T1000 (cell line): ENCODE measurements at regions not wholly inside any gene's neighbourhood (a gene's known extent, or its start where the extent isn't known, plus 50 kb on each side); places are given as distances from the start of the nearest gene placed in this dataset.
A peak's percentile ranks its signal among the peaks of the same experiment; 100 is the strongest.
"Not testable (repeated sequence)": the region's sequence is repeated elsewhere in the genome, so short reads cannot be mapped to it uniquely, and the experiment has no call there.

Source experiments
- DNase-seq: peaks from one replicate; lab custom pipeline; 2025; ENCODE audit warnings: mixed read lengths; lab: John Stamatoyannopoulos, UW

- DNase-seq: not testable (repeated sequence)
Measured at GRCh38 chr6:27826612-27826985, 85.6 kb downstream of the OR2B2 start.

- not testable (repeated sequence) for DNase-seq
Measured at GRCh38 chr6:27825848-27826611, 86.2 kb downstream of the OR2B2 start.

DNA sequence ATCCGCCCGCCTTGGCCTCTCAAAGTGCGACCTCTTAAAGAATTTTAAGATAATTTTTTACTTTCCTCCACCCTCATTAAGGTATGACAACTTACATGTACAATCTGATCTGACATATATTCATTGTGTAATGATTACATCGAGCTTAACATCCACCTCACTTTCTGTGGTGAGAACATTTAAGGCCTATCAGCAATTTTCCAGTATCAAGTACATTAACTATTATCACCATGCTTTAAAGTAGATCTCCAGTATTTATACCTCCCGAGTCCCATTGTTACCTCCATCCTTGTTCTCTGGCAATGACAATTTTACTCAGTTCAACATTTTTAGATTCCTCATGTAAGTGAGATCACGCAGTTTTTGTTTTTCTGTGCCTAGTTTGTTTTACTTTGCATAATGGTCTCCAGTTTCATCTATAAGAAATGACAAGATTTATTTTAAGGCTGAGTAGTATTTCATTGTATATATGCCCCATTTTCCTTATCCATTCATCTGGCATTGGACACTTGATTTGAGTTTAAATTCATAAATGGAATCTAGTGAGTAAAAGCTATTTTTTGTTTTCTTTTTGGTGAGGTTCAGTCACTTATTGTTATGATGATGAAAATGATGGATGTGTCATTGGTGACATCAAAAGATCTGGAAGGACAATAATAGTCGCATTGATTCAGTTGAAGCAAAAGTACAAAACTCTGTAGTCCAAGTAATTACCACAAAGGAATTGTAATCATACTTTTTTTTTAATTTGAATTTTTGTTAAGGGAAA is 87.0 kb downstream of the OR2B2 start:
- no peak for DNase-seq

DNA sequence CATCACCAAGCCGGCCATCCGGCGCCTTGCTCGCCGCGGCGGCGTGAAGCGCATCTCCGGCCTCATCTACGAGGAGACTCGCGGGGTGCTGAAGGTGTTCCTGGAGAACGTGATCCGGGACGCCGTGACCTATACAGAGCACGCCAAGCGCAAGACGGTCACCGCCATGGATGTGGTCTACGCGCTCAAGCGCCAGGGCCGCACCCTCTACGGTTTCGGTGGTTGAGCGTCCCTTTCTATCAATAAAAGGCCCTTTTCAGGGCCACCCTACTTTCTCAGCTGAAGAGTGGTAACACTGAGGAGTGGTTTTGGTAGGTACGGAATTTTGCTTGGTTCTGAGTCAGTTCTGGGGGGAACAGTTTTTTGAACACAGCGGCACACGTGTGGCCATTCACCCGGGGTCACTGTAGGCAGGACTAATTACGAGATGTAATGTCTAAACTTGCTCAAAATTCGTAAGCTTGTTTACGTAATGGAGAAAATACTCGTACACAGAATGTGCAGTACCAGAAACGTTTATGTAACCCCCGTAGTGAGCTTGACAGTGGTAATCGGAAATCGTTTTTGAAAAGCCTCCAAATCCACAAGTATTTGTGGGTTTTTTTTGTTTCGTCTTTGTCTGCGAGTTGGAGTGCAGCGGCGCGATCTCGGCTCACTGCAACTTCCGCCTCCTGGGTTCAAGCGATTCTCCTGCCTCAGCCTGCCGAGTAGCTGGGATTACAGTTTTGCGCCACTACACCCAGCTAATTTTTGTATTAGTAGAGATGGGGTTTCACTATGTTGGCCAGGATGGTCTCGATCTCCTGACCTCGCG is 87.8 kb downstream of the OR2B2 start:
- not testable (repeated sequence) for DNase-seq

DNA sequence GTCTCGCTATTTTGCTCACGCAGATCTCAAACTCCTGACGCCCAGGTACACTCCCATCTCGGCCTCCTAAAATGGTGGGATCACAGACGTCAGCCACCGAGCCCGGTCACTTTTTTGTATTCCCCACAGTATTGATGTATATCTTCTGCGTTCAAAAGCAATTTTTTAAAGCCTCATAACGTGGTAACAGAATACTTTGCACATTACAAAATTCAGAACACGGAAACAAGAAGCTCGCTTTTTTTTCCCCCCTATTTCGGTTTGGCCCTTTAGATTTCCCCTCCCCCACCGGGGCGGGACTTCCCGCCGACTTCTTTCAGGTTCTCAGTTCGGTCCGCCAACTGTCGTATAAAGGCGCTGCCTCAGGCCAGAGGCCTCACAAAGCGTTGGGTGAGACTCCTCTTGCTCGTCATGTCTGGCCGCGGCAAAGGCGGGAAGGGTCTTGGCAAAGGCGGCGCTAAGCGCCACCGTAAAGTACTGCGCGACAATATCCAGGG is 88.4 kb downstream of the OR2B2 start:
- DNase-seq: not testable (repeated sequence)

- DNase-seq: no peak
Measured at GRCh38 chr6:27816906-27817305, 95.3 kb downstream of the OR2B2 start.

DNA sequence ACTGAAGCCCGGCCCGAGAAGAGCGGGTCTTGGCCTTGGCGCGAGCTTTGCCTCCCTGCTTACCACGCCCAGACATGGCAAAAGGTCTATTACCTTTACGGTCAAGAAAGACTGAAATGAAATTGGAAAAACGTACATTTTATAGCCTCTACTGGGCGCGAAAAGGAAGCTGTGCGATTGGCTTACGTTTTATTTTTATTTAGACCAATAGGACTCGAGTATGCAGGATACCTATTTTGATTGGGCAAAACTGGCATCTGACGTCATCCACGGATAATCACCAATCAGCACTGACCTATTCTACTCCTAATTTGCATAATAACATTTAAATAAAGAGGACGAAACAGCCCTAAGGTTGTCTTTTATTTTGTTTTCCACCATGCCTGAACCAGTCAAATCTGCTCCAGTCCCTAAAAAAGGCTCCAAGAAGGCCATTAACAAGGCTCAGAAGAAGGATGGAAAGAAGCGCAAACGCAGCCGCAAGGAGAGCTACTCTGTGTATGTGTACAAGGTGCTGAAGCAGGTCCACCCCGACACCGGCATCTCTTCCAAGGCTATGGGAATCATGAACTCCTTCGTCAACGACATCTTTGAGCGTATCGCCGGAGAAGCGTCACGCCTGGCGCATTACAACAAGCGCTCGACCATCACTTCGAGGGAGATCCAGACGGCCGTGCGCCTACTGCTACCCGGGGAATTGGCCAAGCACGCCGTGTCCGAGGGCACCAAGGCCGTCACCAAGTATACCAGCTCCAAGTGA is 97.4 kb downstream of the OR2B2 start:
- peak; percentile 55 for DNase-seq

- DNase-seq: not testable (repeated sequence)
Measured at GRCh38 chr6:27814415-27814664, 97.9 kb downstream of the OR2B2 start.

- no peak for DNase-seq
Measured at GRCh38 chr6:27812805-27813492, 99.2 kb downstream of the OR2B2 start.

DNA sequence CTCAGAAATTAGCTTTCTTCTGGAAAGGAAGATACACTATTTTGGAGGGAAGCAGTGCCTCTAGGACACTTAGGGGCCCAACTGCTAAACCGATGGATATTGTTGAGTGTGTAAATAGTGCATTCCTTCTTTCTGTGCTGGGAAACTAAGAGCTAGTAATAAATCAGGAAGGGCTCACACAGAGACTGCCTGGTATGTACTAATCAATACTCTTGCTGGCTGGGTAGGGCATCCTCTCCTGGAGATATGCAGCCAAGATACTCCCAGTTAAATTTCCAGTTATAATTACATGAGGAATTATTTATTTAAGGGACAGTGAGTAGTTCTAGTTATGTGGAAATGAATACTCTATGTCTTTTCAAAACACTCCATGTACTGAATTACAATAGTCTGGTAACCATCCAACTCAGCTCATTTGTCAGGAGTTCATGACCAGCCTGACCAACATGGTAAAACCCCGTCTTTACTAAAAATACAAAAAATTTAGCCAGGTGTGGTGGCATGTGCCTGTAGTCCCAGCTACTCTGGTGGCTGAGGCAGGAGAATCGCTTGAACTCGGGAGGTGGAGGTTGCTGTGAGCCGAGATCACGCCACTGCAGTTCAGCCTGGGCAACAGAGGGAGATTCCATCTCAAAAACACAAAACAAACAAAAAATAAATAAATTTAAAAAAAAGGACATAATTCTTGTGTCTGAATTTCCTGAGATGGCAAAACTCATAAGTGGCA is 100.0 kb downstream of the OR2B2 start:
- no peak for DNase-seq

GRCh38 chr6:27811451-27811772 is 100.8 kb downstream of the OR2B2 start:
- DNase-seq: no peak

DNA sequence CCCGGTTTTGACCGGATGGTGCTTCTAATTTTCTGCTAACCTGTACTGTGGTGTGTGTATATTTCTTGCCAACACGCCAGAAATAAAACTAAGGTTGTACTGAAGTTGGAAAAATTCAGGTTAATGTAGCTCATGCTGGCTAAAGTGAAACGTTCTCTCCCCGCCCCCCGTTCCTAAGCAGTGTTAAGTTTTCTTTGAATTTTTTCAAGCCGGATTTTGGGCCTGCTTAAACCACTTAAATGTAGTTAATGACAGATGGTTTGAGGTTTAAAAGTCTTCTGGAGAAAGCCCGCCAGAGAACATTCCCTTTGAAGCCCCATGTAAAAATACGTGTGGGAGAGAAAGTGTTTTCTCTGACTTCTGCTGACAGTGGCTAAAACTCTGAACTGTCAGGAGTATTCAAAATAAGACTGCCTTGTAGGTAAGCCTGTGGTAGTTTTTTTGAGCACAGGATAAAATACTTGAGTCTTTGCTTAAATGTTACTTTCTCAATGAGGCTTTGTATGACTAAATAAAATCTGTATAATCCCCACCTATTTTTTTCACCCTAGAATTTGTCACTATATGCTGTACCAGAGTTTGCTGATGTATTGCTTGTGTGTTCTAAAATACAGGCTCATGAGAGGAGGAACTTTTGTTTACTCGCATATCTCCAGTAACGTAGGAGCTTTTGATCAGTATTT is 101.3 kb downstream of the OR2B2 start:
- no peak for DNase-seq

- peak; percentile 38 for DNase-seq
Measured at GRCh38 chr6:27809939-27810767, 102.0 kb downstream of the OR2B2 start.

GRCh38 chr6:27809067-27809938 is 102.9 kb downstream of the OR2B2 start:
- no peak for DNase-seq

GRCh38 chr6:27808242-27809066 is 103.7 kb downstream of the OR2B2 start:
- not testable (repeated sequence) for DNase-seq

DNA sequence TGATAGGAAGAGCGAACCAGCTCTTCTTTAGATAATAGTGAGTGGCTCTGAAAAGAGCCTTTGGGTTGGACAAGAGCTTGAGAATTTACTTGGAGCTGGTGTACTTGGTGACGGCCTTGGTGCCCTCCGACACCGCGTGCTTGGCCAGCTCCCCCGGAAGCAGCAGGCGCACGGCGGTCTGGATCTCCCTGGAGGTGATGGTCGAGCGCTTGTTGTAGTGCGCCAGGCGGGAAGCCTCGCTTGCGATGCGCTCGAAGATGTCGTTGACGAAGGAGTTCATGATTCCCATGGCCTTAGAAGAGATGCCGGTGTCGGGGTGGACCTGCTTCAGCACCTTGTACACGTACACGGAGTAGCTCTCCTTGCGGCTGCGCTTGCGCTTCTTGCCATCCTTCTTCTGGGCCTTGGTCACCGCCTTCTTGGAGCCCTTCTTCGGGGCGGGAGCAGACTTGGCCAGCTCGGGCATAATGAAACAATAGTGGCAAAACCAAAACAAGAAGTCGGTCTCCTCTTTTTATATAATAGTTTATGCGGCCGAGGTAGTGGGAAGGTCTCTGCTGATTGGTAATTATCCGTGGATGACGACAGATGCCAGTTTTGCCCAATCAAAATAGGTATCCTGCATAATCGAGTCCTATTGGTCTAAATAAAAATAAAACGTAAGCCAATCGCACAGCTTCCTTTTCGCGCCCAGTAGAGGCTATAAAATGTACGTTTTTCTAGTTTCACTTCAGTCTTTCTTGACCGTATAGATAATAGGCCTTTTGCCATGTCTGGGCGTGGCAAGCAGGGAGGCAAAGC is 104.6 kb downstream of the OR2B2 start:
- peak; percentile 53 for DNase-seq
